ENCODE measurements at regions not wholly inside any gene's neighbourhood (a gene's known extent, or its start where the extent isn't known, plus 50 kb on each side); places are given as distances from the start of the nearest gene placed in this dataset.
"Not testable (repeated sequence)": the region's sequence is repeated elsewhere in the genome, so short reads cannot be mapped to it uniquely, and the experiment has no call there.

DNA sequence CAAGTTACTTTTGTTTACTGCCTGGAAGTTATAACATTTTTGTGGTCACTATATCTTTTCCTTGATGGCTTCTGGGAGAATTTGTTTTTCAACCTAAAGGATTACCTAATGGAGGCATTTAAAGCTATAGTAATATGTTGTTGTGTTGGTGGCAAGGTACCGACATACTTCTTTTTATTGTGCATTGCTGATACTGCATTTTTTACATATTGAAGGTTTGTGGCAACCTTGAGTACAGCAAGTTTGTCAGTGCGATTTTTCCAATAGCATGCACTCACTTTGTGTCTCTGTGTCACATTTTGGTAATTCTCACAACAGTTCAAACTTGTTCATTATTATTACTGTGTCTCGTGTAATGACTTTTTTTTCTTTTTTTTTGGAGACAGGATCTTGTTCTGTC, 246.3 kb downstream of the LRRC70 start:
- no peak for DNase-seq (ENCODE audit: low read depth)
- TF ChIP-seq, protein P1, sequence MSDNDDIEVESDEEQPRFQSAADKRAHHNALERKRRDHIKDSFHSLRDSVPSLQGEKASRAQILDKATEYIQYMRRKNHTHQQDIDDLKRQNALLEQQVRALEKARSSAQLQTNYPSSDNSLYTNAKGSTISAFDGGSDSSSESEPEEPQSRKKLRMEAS (IDR thresholded peaks at IDR 0.05; ENCODE audit: low read depth, low read length) = no peak
- TF ChIP-seq MYC (IDR thresholded peaks at IDR 0.05; ENCODE audit: low read depth, low read length) = no peak
- TF ChIP-seq POLR2A (IDR thresholded peaks at IDR 0.05; ENCODE audit: extremely low read depth, insufficient read length) = no peak
- TF ChIP-seq, protein P2, sequence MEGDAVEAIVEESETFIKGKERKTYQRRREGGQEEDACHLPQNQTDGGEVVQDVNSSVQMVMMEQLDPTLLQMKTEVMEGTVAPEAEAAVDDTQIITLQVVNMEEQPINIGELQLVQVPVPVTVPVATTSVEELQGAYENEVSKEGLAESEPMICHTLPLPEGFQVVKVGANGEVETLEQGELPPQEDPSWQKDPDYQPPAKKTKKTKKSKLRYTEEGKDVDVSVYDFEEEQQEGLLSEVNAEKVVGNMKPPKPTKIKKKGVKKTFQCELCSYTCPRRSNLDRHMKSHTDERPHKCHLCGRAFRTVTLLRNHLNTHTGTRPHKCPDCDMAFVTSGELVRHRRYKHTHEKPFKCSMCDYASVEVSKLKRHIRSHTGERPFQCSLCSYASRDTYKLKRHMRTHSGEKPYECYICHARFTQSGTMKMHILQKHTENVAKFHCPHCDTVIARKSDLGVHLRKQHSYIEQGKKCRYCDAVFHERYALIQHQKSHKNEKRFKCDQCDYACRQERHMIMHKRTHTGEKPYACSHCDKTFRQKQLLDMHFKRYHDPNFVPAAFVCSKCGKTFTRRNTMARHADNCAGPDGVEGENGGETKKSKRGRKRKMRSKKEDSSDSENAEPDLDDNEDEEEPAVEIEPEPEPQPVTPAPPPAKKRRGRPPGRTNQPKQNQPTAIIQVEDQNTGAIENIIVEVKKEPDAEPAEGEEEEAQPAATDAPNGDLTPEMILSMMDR (IDR thresholded peaks at IDR 0.05; ENCODE audit: low read depth, low read length) = no peak
- no peak overlapping the region for H3K4me3 ChIP-seq (ENCODE audit: low read depth, low read length)

DNA sequence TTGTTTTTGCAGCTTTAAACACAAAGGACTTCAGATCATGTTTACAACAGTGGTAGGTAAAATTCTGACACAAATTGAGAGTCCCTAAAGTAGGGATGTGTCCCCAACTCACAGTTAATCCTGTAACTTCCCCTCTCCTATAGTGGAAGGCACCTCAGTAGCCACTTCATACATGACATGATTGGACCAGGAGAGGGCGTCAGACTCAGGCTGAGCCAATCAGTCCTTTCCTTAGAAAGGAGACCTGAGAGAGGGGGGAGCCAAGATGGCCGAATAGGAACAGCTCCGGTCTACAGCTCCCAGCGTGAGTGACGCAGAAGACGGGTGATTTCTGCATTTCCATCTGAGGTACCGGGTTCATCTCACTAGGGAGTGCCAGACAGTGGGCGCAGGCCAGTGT, 238.4 kb downstream of the LRRC70 start:
- not testable (repeated sequence) for H3K4me3 ChIP-seq (ENCODE audit: low read depth, low read length)
- peak; percentile 1 for DNase-seq (ENCODE audit: low read depth)

DNA sequence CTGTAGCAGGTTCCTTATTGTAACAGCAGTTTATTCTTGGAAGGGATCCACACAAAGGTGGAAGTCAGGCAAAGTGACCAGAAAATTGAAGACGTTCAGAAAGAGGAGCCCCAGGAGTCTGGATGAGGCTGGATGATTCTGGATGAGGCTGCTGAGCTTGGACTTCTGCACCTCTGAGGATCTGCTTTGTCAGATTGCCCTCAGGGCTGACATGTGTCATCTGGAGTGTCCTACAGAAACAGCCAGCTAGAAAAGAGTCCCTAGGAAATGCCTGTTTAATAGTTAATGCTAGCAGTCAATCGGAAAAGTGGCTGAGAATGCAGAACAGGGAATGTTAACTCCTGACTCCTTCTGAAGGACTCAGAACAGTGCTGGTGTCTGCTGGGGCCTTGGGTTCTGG, 236.4 kb downstream of the LRRC70 start:
- H3K4me3 ChIP-seq (ENCODE audit: low read depth, low read length) = no peak overlapping the region
- TF ChIP-seq POLR2A (IDR thresholded peaks at IDR 0.05; ENCODE audit: extremely low read depth, insufficient read length) (no peak), MYC (IDR thresholded peaks at IDR 0.05; ENCODE audit: low read depth, low read length) (no peak)
- TF ChIP-seq, protein P1 (IDR thresholded peaks at IDR 0.05; ENCODE audit: low read depth, low read length) = no peak
- TF ChIP-seq, protein P2 (IDR thresholded peaks at IDR 0.05; ENCODE audit: low read depth, low read length) = no peak
- no peak for DNase-seq (ENCODE audit: low read depth)

DNA sequence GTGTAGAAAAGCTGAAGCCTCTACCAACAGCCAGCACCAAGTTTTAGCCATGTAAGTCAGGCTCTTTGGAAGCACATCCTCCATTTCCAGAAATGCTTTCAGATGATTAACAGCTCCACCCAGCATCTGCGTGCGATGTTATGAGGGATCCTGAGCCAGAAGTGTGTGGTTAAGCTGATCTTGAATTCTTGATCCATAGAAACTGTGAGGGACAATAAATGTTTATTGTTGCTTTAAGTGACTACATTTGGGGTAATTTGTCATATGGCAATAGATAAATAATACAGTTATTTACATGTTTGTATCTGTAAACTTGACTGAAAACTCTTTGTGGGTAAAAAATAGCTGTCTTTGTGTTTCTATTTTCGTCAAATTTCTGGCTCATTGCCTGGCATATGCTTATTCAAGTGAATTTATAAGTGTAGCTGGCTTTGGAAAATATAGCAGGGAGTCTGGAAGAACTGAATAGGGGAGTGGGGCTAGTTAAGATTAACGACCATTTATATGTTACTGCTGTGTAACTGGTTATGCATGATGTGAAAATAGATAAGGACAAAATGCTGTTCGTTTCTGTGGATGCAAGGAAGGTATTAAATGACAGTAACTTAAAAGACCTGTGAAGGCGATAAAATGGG, 234.1 kb downstream of the LRRC70 start:
- TF ChIP-seq, protein P2 (IDR thresholded peaks at IDR 0.05; ENCODE audit: low read depth, low read length) = no peak
- TF ChIP-seq POLR2A (IDR thresholded peaks at IDR 0.05; ENCODE audit: extremely low read depth, insufficient read length) = no peak
- TF ChIP-seq, protein P1 (IDR thresholded peaks at IDR 0.05; ENCODE audit: low read depth, low read length) = no peak
- no peak for TF ChIP-seq MYC (IDR thresholded peaks at IDR 0.05; ENCODE audit: low read depth, low read length)
- no peak overlapping the region for H3K4me3 ChIP-seq (ENCODE audit: low read depth, low read length)
- no peak for DNase-seq (ENCODE audit: low read depth)

DNA sequence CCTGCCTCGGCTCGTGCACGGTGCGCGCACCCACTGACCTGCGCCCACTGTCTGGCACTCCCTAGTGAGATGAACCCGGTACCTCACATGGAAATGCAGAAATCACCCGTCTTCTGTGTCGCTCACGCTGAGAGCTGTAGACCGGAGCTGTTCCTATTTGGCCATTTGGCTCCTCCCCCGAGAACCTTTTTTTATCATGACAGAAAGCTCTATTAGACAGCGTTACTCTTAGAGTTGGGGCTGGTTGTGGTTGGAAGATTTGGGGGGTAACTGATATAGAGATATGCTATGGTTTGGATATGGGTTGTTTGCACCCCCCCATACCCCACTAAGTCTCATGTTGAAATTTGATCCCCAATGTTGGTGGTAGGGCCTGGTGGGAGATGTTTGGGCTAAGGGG, 226.2 kb downstream of the LRRC70 start:
- not testable (repeated sequence) for H3K4me3 ChIP-seq (ENCODE audit: low read depth, low read length); DNase-seq (ENCODE audit: low read depth)

DNA sequence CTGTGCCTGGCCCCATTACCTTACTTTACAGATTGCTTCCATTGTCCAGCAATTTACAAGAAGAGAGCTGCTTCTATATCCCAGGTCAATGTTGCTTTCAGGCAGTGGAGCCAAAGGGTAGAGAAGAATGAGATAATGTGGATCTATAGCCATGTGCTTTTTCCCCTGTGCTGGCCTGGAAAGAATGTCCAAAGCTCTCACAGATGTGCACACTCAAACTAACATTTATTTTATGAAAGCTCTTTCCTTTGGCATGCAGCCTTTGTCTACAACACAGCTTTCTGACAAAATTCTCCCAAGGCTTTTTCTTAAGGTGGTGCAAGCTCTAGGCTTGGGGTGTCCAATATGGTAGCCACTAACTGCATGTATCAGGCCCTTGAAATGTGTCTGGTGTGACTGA, 217.3 kb downstream of the LRRC70 start:
- TF ChIP-seq, protein P1 (IDR thresholded peaks at IDR 0.05; ENCODE audit: low read depth, low read length) = no peak
- TF ChIP-seq POLR2A (IDR thresholded peaks at IDR 0.05; ENCODE audit: extremely low read depth, insufficient read length) (no peak), MYC (IDR thresholded peaks at IDR 0.05; ENCODE audit: low read depth, low read length) (no peak)
- no peak overlapping the region for H3K4me3 ChIP-seq (ENCODE audit: low read depth, low read length)
- DNase-seq (ENCODE audit: low read depth) = no peak

DNA sequence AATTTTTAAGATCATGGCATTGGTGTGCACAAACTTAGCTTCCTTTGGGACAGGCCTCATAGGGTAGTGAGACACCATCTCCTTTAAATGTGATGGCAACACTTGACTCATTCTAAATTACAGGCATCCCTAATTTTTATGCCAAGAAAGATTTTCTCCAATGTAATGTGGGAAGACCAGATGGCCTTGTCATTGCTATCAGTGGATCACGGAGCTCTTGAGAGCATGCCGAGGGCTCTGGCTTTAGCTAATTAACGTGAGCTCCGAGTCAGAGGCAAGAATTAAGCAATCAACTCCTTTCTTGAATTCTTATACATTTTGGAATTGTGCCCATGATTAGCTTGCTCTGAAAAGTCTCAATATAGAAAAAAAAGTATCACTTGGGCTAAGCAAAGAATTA, 215.8 kb downstream of the LRRC70 start:
- DNase-seq (ENCODE audit: low read depth) = no peak
- TF ChIP-seq, protein P2 (IDR thresholded peaks at IDR 0.05; ENCODE audit: low read depth, low read length) = no peak
- no peak overlapping the region for H3K4me3 ChIP-seq (ENCODE audit: low read depth, low read length)
